ENCODE measurements at regions not wholly inside any gene's neighbourhood (a gene's known extent, or its start where the extent isn't known, plus 50 kb on each side); places are given as distances from the start of the nearest gene placed in this dataset.

- H3K36me3 Mint-ChIP-seq (ENCODE audit: low read depth), result peaks cover 3% of the 10 kb centered on the region
- no peaks in the 10 kb centered on the region for H3K9me3 Mint-ChIP-seq (ENCODE audit: low read depth)
- peak overlapping the region; percentile 73 for H3K4me3 Mint-ChIP-seq (ENCODE audit: unreplicated experiment)
- peak; percentile 68 for DNase-seq (ENCODE audit: low spot score)
- TF ChIP-seq CTCF (IDR thresholded peaks at IDR 0.05), result no peak
- H3K27me3 Mint-ChIP-seq (ENCODE audit: low read depth), result peaks cover 62% of the 10 kb centered on the region
- H3K27ac Mint-ChIP-seq (ENCODE audit: unreplicated experiment), result no peak overlapping the region
- peaks cover 13% of the 10 kb centered on the region for H3K4me1 Mint-ChIP-seq (ENCODE audit: low read depth)
These were observed 327.4 kb downstream of the SH3GL2 start for GRCh38 chr9:17906176-17906840.

DNA sequence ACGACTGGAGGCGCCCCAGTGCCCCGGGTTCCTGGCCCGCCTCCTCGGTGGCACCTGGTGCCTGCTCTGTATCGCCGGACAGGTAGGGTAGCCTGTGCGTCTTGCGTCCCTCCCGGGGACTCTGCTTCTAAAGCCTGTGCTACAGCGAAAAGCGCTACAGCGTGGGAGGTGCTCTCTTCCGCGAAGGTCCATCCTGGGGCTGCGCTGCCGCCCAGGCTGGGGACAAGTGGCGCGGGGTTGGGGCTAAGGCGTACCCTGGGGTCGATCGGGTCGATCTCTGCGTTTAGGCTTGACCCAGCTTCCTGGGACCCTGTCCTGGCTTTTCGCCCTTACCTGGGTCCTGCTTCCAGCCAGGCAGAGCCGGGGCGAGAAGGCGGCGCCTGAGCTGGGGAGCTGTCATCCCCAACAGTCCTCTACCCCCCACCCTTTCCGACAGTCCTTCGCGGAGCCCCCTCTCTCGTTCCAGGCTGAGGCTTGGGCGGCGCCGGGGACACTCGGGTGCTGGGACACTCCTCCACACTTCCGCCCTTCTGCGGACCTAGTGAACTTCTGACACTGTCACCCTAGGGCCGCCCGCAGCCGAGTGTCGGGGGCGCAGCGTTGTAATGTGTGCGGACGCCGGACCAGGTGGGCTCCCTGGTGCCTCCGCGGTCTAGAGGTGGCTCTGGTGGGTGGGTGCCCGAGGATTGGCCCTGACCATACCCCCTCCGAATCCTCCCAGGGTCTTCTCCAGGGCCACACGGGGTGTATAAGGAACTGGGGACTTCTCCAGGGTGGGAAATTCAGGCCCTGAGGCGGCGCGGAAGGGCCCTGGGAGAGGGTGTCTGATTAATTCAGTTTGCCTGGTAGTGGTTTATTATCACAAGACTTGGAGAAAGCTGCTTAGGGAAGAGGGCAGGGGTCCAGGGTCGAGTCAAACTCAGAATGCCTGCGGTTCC lies 328.2 kb downstream of the SH3GL2 start:
- peaks cover 57% of the 10 kb centered on the region for H3K27me3 Mint-ChIP-seq (ENCODE audit: low read depth)
- no peaks in the 10 kb centered on the region for H3K9me3 Mint-ChIP-seq (ENCODE audit: low read depth)
- TF ChIP-seq CTCF (IDR thresholded peaks at IDR 0.05), result no peak
- H3K36me3 Mint-ChIP-seq (ENCODE audit: low read depth), result peaks cover 3% of the 10 kb centered on the region
- H3K4me1 Mint-ChIP-seq (ENCODE audit: low read depth), result peaks cover 13% of the 10 kb centered on the region
- H3K4me3 Mint-ChIP-seq (ENCODE audit: unreplicated experiment), result peak overlapping the region; percentile 57
- H3K27ac Mint-ChIP-seq (ENCODE audit: unreplicated experiment), result no peak overlapping the region
- peak; percentile 85 for DNase-seq (ENCODE audit: low spot score)

DNA sequence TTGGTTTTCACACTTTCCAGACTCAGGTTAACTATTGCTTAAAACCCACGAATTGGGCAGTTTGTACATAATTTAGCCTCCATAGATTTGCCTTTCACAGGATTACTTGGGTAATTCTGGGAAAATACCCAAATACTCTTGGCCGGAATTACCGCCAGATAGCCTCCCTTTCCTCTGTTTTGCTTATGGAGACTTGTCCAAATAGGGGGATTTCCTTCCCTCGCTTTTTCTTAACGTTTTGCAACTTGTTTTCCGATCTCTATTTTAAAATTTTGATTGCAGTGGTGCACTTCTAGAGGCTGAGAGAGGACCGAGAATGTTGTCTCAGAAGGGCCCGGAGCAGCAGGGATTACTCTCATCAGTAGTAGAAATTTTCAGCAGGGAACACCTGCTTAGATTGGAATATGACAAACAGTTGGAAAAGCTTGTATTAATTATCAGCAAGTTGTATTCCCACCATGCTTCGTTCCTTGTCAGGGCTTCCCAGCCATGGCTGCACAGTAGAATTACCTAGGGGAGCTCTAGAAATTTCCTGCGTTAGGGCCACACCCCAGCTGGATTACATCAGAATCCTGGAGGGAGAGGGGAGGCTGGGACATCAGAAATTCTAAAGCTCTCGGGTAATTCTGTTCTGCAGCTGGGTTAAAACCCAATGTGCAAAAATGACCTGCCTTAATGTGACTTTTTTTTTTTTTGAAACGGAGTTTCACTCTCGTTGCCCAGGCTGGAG lies 329.1 kb downstream of the SH3GL2 start:
- peaks cover 13% of the 10 kb centered on the region for H3K4me1 Mint-ChIP-seq (ENCODE audit: low read depth)
- H3K4me3 Mint-ChIP-seq (ENCODE audit: unreplicated experiment), result no peak overlapping the region
- peaks cover under 1% of the 10 kb centered on the region for H3K36me3 Mint-ChIP-seq (ENCODE audit: low read depth)
- H3K9me3 Mint-ChIP-seq (ENCODE audit: low read depth), result peaks cover 3% of the 10 kb centered on the region
- peaks cover 51% of the 10 kb centered on the region for H3K27me3 Mint-ChIP-seq (ENCODE audit: low read depth)
- no peak for DNase-seq (ENCODE audit: low spot score)
- TF ChIP-seq CTCF (IDR thresholded peaks at IDR 0.05), result no peak
- H3K27ac Mint-ChIP-seq (ENCODE audit: unreplicated experiment), result no peak overlapping the region

DNA sequence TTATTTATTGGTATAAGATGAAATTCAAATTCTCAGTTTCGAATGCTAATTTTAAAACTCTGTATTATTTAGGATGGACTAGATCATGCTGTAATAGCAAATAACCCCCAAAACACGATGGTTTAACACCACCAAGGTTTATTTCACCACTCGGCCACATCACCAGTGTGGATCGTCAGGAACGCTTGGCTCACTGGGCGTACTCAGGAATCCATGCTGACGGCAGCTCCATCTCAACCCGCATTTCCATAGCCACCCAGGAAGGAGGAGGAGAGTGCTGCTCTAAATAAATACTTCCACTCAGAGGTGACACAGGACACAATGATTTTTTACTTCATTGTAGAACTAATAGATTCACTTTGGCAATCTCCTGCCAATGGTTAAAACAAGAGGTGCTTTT lies 347.4 kb downstream of the SH3GL2 start:
- H3K27me3 Mint-ChIP-seq (ENCODE audit: low read depth), result peaks cover 14% of the 10 kb centered on the region
- peaks cover 5% of the 10 kb centered on the region for H3K9me3 Mint-ChIP-seq (ENCODE audit: low read depth)
- no peak overlapping the region for H3K27ac Mint-ChIP-seq (ENCODE audit: unreplicated experiment)
- no peaks in the 10 kb centered on the region for H3K4me1 Mint-ChIP-seq (ENCODE audit: low read depth)
- TF ChIP-seq CTCF (IDR thresholded peaks at IDR 0.05), result no peak
- H3K36me3 Mint-ChIP-seq (ENCODE audit: low read depth), result no peaks in the 10 kb centered on the region
- H3K4me3 Mint-ChIP-seq (ENCODE audit: unreplicated experiment), result no peak overlapping the region
- DNase-seq (ENCODE audit: low spot score), result no peak

- Mint-ChIP-seq H3K27ac (ENCODE audit: unreplicated experiment) (no peak overlapping the region), H3K27me3 (ENCODE audit: low read depth) (peaks cover 18% of the 10 kb centered on the region), H3K9me3 (ENCODE audit: low read depth) (peaks cover 5% of the 10 kb centered on the region), H3K4me1 (ENCODE audit: low read depth) (no peaks in the 10 kb centered on the region), H3K4me3 (ENCODE audit: unreplicated experiment) (no peak overlapping the region), H3K36me3 (ENCODE audit: low read depth) (no peaks in the 10 kb centered on the region)
- no peak for DNase-seq (ENCODE audit: low spot score)
- no peak for TF ChIP-seq CTCF (IDR thresholded peaks at IDR 0.05)
These were observed 348.8 kb downstream of the SH3GL2 start for GRCh38 chr9:17927616-17928015.
